ENCODE measurements at regions not wholly inside any gene's neighbourhood (a gene's known extent, or its start where the extent isn't known, plus 50 kb on each side); places are given as distances from the start of the nearest gene placed in this dataset.

- DNase-seq: no peak
These were observed 52.5 kb upstream of the C9orf72 start for GRCh38 chr9:27625751-27626150.

- DNase-seq: no peak
These were observed 53.2 kb upstream of the C9orf72 start for GRCh38 chr9:27626244-27627187.

GRCh38 chr9:27627188-27627564 is 53.9 kb upstream of the C9orf72 start:
- no peak for DNase-seq

- DNase-seq: no peak
These were observed 55.0 kb upstream of the C9orf72 start for GRCh38 chr9:27628311-27628710.

- no peak for DNase-seq
These were observed 56.1 kb upstream of the C9orf72 start for GRCh38 chr9:27629425-27629824.

- no peak for DNase-seq
These were observed 59.0 kb upstream of the C9orf72 start for GRCh38 chr9:27632254-27632653.

GRCh38 chr9:27633764-27634163 is 60.5 kb upstream of the C9orf72 start:
- DNase-seq: no peak

- DNase-seq: no peak
These were observed 61.6 kb upstream of the C9orf72 start for GRCh38 chr9:27634879-27635278.

- no peak for DNase-seq
These were observed 65.4 kb upstream of the C9orf72 start for GRCh38 chr9:27638716-27639115.

- DNase-seq: no peak
These were observed 72.0 kb upstream of the C9orf72 start for GRCh38 chr9:27645161-27645840.

- DNase-seq: no peak
These were observed 80.0 kb upstream of the C9orf72 start for GRCh38 chr9:27653246-27653645.

GRCh38 chr9:27653957-27654356 is 80.7 kb upstream of the C9orf72 start:
- no peak for DNase-seq

GRCh38 chr9:27654629-27655285 is 81.5 kb upstream of the C9orf72 start:
- DNase-seq: no peak

GRCh38 chr9:27655441-27655840 is 82.2 kb upstream of the C9orf72 start:
- DNase-seq: no peak

- no peak for DNase-seq
These were observed 85.7 kb upstream of the C9orf72 start for GRCh38 chr9:27659001-27659400.

GRCh38 chr9:27659571-27659970 is 86.3 kb upstream of the C9orf72 start:
- DNase-seq: no peak

- no peak for DNase-seq
These were observed 86.9 kb upstream of the C9orf72 start for GRCh38 chr9:27660148-27660547.

GRCh38 chr9:27663526-27663925 is 90.2 kb upstream of the C9orf72 start:
- no peak for DNase-seq

- DNase-seq: no peak
These were observed 91.0 kb upstream of the C9orf72 start for GRCh38 chr9:27664121-27664779.

GRCh38 chr9:27665136-27665535 is 91.9 kb upstream of the C9orf72 start:
- DNase-seq: no peak

GRCh38 chr9:27668280-27668679 is 95.0 kb upstream of the C9orf72 start:
- DNase-seq: no peak

GRCh38 chr9:27671636-27672035 is 98.4 kb upstream of the C9orf72 start:
- no peak for DNase-seq

GRCh38 chr9:27672718-27673117 is 99.4 kb upstream of the C9orf72 start:
- DNase-seq: no peak
